ENCODE measurements at regions not wholly inside any gene's neighbourhood (a gene's known extent, or its start where the extent isn't known, plus 50 kb on each side); places are given as distances from the start of the nearest gene placed in this dataset.
"Not testable (repeated sequence)": the region's sequence is repeated elsewhere in the genome, so short reads cannot be mapped to it uniquely, and the experiment has no call there.

GRCh38 chr17:70331066-70331465 is 161.7 kb downstream of the KCNJ2 start:
- not testable (repeated sequence) for TF ChIP-seq CBFB (CRISPR knock-in tag; IDR thresholded peaks at IDR 0.05; ENCODE audit: low read depth); USF2 (CRISPR knock-in tag; IDR thresholded peaks at IDR 0.05); E2F1 (CRISPR knock-in tag; IDR thresholded peaks at IDR 0.05); FOXK1 (CRISPR knock-in tag; IDR thresholded peaks at IDR 0.05)
- TF ChIP-seq, protein P1, sequence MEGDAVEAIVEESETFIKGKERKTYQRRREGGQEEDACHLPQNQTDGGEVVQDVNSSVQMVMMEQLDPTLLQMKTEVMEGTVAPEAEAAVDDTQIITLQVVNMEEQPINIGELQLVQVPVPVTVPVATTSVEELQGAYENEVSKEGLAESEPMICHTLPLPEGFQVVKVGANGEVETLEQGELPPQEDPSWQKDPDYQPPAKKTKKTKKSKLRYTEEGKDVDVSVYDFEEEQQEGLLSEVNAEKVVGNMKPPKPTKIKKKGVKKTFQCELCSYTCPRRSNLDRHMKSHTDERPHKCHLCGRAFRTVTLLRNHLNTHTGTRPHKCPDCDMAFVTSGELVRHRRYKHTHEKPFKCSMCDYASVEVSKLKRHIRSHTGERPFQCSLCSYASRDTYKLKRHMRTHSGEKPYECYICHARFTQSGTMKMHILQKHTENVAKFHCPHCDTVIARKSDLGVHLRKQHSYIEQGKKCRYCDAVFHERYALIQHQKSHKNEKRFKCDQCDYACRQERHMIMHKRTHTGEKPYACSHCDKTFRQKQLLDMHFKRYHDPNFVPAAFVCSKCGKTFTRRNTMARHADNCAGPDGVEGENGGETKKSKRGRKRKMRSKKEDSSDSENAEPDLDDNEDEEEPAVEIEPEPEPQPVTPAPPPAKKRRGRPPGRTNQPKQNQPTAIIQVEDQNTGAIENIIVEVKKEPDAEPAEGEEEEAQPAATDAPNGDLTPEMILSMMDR (IDR thresholded peaks at IDR 0.05), result not testable (repeated sequence)
